ENCODE measurements at regions not wholly inside any gene's neighbourhood (a gene's known extent, or its start where the extent isn't known, plus 50 kb on each side); places are given as distances from the start of the nearest gene placed in this dataset.

GRCh38 chr6:12555781-12556180, 160.8 kb upstream of the PHACTR1 start:
- DNase-seq = no peak

GRCh38 chr6:12557765-12558164, 158.8 kb upstream of the PHACTR1 start:
- no peak for DNase-seq

- no peak for DNase-seq
Measured at GRCh38 chr6:12560315-12560714, 156.3 kb upstream of the PHACTR1 start.

GRCh38 chr6:12566618-12567123, 149.9 kb upstream of the PHACTR1 start:
- DNase-seq = no peak

GRCh38 chr6:12567682-12568081, 148.9 kb upstream of the PHACTR1 start:
- DNase-seq = no peak

GRCh38 chr6:12569646-12570045, 146.9 kb upstream of the PHACTR1 start:
- no peak for DNase-seq

- no peak for DNase-seq
Measured at GRCh38 chr6:12570461-12571030, 146.0 kb upstream of the PHACTR1 start.

GRCh38 chr6:12572896-12573827, 143.4 kb upstream of the PHACTR1 start:
- no peak for DNase-seq

GRCh38 chr6:12575961-12576360, 140.6 kb upstream of the PHACTR1 start:
- no peak for DNase-seq

- DNase-seq = no peak
Measured at GRCh38 chr6:12576389-12576788, 140.2 kb upstream of the PHACTR1 start.

- DNase-seq = no peak
Measured at GRCh38 chr6:12577124-12577850, 139.3 kb upstream of the PHACTR1 start.

- DNase-seq = no peak
Measured at GRCh38 chr6:12578097-12578496, 138.5 kb upstream of the PHACTR1 start.

- no peak for DNase-seq
Measured at GRCh38 chr6:12578751-12579150, 137.8 kb upstream of the PHACTR1 start.

GRCh38 chr6:12580290-12580689, 136.3 kb upstream of the PHACTR1 start:
- DNase-seq = no peak

- DNase-seq = no peak
Measured at GRCh38 chr6:12582421-12583110, 134.0 kb upstream of the PHACTR1 start.

- DNase-seq = no peak
Measured at GRCh38 chr6:12584631-12585405, 131.7 kb upstream of the PHACTR1 start.

GRCh38 chr6:12585497-12585958, 131.0 kb upstream of the PHACTR1 start:
- no peak for DNase-seq

GRCh38 chr6:12586721-12587480, 129.7 kb upstream of the PHACTR1 start:
- peak; percentile 89 for DNase-seq

- DNase-seq = peak; percentile 81
Measured at GRCh38 chr6:12590901-12591300, 125.7 kb upstream of the PHACTR1 start.

GRCh38 chr6:12592634-12593033, 123.9 kb upstream of the PHACTR1 start:
- peak; percentile 78 for DNase-seq
